Keratinocyte (primary cell): ENCODE measurements at regions not wholly inside any gene's neighbourhood (a gene's known extent, or its start where the extent isn't known, plus 50 kb on each side); places are given as distances from the start of the nearest gene placed in this dataset.
A peak's percentile ranks its signal among the peaks of the same experiment; 100 is the strongest.

Source experiments
- DNase-seq: peaks from one replicate; pipeline ENCODE4 v3.0.0-alpha.2; 2011; ENCODE audit warnings: low read depth, missing footprints, low spot score
- FAIRE-seq: peaks from 2 replicates; lab custom pipeline; 2011; peaks lifted over from hg19 to GRCh38; lab: Jason Lieb, UNC
- H2AFZ ChIP-seq: 2 replicates; pipeline ENCODE4 v1.6.0; 2012; ENCODE audit warnings: low read length, control low read depth, inconsistent platforms; ENCODE audit not compliant: control insufficient read depth
- H3K27ac ChIP-seq: 2 replicates; pipeline ENCODE4 v1.5.1; 2011; ENCODE audit warnings: low read length; ENCODE audit not compliant: control insufficient read depth, insufficient read depth
- H3K27me3 ChIP-seq: 3 replicates; pipeline ENCODE4 v1.6.0; 2011; ENCODE audit warnings: low read length; ENCODE audit not compliant: control insufficient read depth, insufficient read depth; ENCODE audit errors: extremely low read depth
- H3K36me3 ChIP-seq, 2 experiments: 2 replicates in 1 of 2; 3 replicates in 1 of 2; pipeline ENCODE4 v1.5.1; 2011; ENCODE audit warnings: low read length in 2 of 2, mild to moderate bottlenecking in 1 of 2; ENCODE audit not compliant: control insufficient read depth in 2 of 2, insufficient read depth in 2 of 2; ENCODE audit errors: extremely low read depth in 1 of 2
- H3K4me1 ChIP-seq: 3 replicates; pipeline ENCODE4 v1.5.1; 2011; ENCODE audit warnings: low read length; ENCODE audit not compliant: control insufficient read depth, insufficient read depth; ENCODE audit errors: extremely low read depth
- H3K4me2 ChIP-seq: 3 replicates; pipeline ENCODE4 v1.6.0; 2011; ENCODE audit warnings: low read depth, low read length; ENCODE audit not compliant: control insufficient read depth, insufficient read depth; ENCODE audit errors: extremely low read depth
- H3K4me3 ChIP-seq, 3 experiments: fragments of 200-600 bp in 1 of 3; sonication (generic) in 1 of 3; 2 replicates in 2 of 3; 3 replicates in 1 of 3; pipeline ENCODE4 v1.5.1; 2011 to 2016; ENCODE audit warnings: low read length in 3 of 3, mild to moderate bottlenecking in 3 of 3, control low read depth in 2 of 3, inconsistent platforms in 1 of 3, low read depth in 1 of 3, mixed read lengths in 1 of 3, mixed run types in 1 of 3, moderate library complexity in 1 of 3; ENCODE audit not compliant: control insufficient read depth in 2 of 3, insufficient read depth in 2 of 3; ENCODE audit errors: extremely low read depth in 1 of 3
- H3K79me2 ChIP-seq: 2 replicates; pipeline ENCODE4 v1.6.0; 2012; ENCODE audit warnings: low read length; ENCODE audit not compliant: control insufficient read depth, insufficient read depth
- H3K9ac ChIP-seq: 3 replicates; pipeline ENCODE4 v1.6.0; 2011; ENCODE audit warnings: low read length; ENCODE audit not compliant: control insufficient read depth, insufficient read depth; ENCODE audit errors: extremely low read depth
- H3K9me1 ChIP-seq: 3 replicates; pipeline ENCODE4 v1.6.0; 2011; ENCODE audit warnings: low read length; ENCODE audit not compliant: control insufficient read depth, insufficient read depth; ENCODE audit errors: extremely low read depth
- H3K9me3 ChIP-seq: 2 replicates; pipeline ENCODE4 v1.5.1; 2012; ENCODE audit warnings: low read depth, low read length; ENCODE audit not compliant: control insufficient read depth
- H4K20me1 ChIP-seq: 3 replicates; pipeline ENCODE4 v1.6.0; 2011; ENCODE audit warnings: low read length; ENCODE audit not compliant: control insufficient read depth, insufficient read depth; ENCODE audit errors: extremely low read depth
- EZH2 ChIP-seq: IDR thresholded peaks from one replicate; pipeline ENCODE4 v1.6.1; 2012; ENCODE audit warnings: inconsistent platforms, mild to moderate bottlenecking, low read length, moderate library complexity
- dilution Hi-C: fragments of 300-500 bp; cut with MboI; formaldehyde crosslinking; loops from one replicate; pipeline ENCODE4 v1.7.0; 2020; ENCODE audit warnings: low sequenced_read_pairs; ENCODE audit not compliant: extremely low pct_ligation_motif_present
- TF ChIP-seq, protein P1 (sequence below), 3 experiments: IDR thresholded peaks in 1 of 3; conservative IDR thresholded peaks in 1 of 3; optimal IDR thresholded peaks in 1 of 3; 2 replicates in 2 of 3; 3 replicates in 1 of 3; pipeline versions ENCODE3 to v1.5.1; 2011; ENCODE audit warnings: low read length in 3 of 3, mild to moderate bottlenecking in 3 of 3, moderate library complexity in 2 of 3, control low read depth in 1 of 3, inconsistent platforms in 1 of 3; ENCODE audit not compliant: insufficient read depth in 2 of 3; ENCODE audit errors: extremely low read depth in 1 of 3

DNA sequence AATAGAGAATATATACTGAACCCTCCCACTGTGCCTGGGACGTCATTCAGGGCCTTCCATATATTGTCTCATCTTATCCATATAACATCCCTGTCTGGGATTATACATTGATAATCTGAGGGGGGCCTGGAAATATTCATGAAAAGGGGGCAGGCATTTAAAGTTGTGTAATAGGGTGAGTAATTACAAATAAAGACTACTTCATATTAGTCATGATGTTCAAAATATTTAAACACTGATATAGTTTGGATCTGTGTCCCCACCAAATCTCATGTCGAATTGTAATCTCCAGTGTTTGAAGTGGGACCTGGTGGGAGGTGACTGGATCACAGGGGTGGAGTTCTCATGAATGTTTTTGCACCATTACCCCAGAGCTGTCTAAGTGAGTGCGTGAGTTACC is 97.8 kb downstream of the AQP9 start:
- no peak overlapping the region for H3K4me2 ChIP-seq
- no peaks in the 10 kb centered on the region for H3K9me1 ChIP-seq
- H4K20me1 ChIP-seq = no peaks in the 10 kb centered on the region
- no peaks in the 10 kb centered on the region for H3K79me2 ChIP-seq
- H3K27me3 ChIP-seq = no peaks in the 10 kb centered on the region
- no peak for FAIRE-seq
- H3K9ac ChIP-seq = no peak overlapping the region
- no peaks in the 10 kb centered on the region for H3K9me3 ChIP-seq
- no peak overlapping the region for H2AFZ ChIP-seq
- no peak overlapping the region for H3K4me3 ChIP-seq
- DNase-seq = no peak
- no peaks in the 10 kb centered on the region for H3K36me3 ChIP-seq
- peak overlapping the region; percentile 90 for H3K27ac ChIP-seq
- H3K4me1 ChIP-seq = peaks cover 48% of the 10 kb centered on the region
- dilution Hi-C loops = no loop called here
- TF ChIP-seq, protein P1, sequence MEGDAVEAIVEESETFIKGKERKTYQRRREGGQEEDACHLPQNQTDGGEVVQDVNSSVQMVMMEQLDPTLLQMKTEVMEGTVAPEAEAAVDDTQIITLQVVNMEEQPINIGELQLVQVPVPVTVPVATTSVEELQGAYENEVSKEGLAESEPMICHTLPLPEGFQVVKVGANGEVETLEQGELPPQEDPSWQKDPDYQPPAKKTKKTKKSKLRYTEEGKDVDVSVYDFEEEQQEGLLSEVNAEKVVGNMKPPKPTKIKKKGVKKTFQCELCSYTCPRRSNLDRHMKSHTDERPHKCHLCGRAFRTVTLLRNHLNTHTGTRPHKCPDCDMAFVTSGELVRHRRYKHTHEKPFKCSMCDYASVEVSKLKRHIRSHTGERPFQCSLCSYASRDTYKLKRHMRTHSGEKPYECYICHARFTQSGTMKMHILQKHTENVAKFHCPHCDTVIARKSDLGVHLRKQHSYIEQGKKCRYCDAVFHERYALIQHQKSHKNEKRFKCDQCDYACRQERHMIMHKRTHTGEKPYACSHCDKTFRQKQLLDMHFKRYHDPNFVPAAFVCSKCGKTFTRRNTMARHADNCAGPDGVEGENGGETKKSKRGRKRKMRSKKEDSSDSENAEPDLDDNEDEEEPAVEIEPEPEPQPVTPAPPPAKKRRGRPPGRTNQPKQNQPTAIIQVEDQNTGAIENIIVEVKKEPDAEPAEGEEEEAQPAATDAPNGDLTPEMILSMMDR (optimal IDR thresholded peaks at IDR 0.05 in 1 of 3, IDR thresholded peaks at IDR 0.05 in 1 of 3, conservative IDR thresholded peaks at IDR 0.05 in 1 of 3; ENCODE audit: extremely low read depth in 1 of 3, insufficient read depth in 2 of 3, low read length in 3 of 3) = no peak
- TF ChIP-seq EZH2 = no peak

DNA sequence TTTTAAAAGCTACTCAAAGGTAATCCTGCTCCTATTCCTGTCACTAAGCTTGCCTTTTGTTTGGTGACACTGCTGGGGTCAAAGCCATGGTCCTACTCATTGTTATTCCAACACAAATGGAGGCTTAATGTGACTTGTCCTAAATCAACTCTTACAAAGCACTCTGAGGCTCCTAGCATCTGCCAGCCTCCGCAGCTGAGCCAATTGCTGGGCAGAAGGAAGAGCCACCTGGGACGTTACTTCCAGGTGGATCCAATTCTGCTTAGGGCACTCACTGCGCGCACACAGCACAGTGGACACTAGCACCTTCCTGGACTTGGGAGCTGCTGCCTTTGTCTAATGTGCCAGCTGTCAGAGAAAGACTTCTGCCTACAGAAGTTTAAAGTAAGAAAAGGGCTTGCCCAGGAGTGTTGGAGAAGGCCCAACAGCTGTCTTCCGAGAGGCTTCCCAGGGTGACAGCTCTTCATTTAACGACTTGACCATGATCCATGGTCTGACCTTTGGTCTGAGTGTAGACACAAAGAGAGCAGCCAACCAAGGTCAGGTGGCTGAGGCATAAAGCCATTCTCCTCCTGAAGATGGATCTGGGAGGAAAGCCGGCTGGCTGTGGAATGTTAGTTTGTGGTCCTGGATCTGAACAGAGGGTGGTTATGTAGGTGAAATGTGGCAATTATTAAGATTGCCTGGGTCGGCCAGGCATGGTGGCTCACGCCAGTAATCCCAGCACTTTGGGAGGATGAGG is 102.2 kb downstream of the AQP9 start:
- Histone ChIP-seq H3K4me3 (no peak overlapping the region), H3K27ac (no peak overlapping the region), H3K27me3 (no peaks in the 10 kb centered on the region), H3K36me3 (no peaks in the 10 kb centered on the region), H3K4me2 (no peak overlapping the region), H4K20me1 (no peaks in the 10 kb centered on the region), H3K4me1 (peaks cover 11% of the 10 kb centered on the region), H3K9me3 (no peaks in the 10 kb centered on the region), H2AFZ (no peak overlapping the region), H3K9me1 (no peaks in the 10 kb centered on the region), H3K79me2 (no peaks in the 10 kb centered on the region), H3K9ac (no peak overlapping the region)
- DNase-seq (no peak), FAIRE-seq (no peak)
- TF ChIP-seq, protein P1 (optimal IDR thresholded peaks at IDR 0.05 in 1 of 3, IDR thresholded peaks at IDR 0.05 in 1 of 3, conservative IDR thresholded peaks at IDR 0.05 in 1 of 3; ENCODE audit: extremely low read depth in 1 of 3, insufficient read depth in 2 of 3, low read length in 3 of 3) = no peak
- TF ChIP-seq EZH2 = no peak
- dilution Hi-C loops = no loop called here
